Vagina (tissue), 2 donors: ENCODE measurements at regions not wholly inside any gene's neighbourhood (a gene's known extent, or its start where the extent isn't known, plus 50 kb on each side); places are given as distances from the start of the nearest gene placed in this dataset.

Source experiments
- DNase-seq, 2 donors: peaks; one replicate each; pipeline ENCODE4 v3.0.0-alpha.2; 2017; ENCODE audit errors: extremely low spot score in 2 of 2
- H3K27ac ChIP-seq: fragments of 200-600 bp; sonication (generic); one replicate; pipeline ENCODE4 v1.5.1; 2019
- H3K27me3 ChIP-seq: fragments of 200-600 bp; sonication (generic); one replicate; pipeline ENCODE4 v1.5.1; 2019
- H3K36me3 ChIP-seq, 2 donors: fragments of 200-600 bp; sonication (generic); one replicate each; pipeline ENCODE4 v1.5.1; 2017 to 2019
- H3K4me1 ChIP-seq: fragments of 200-600 bp; sonication (generic); one replicate; pipeline ENCODE4 v1.5.1; 2019
- H3K4me3 ChIP-seq, 2 donors: fragments of 200-600 bp; sonication (generic); 1 replicate in 1 of 2; 2 replicates in 1 of 2; pipeline ENCODE4 v1.5.1; 2016 to 2019
- H3K9me3 ChIP-seq: fragments of 200-600 bp; sonication (generic); one replicate; pipeline ENCODE4 v1.5.1; 2019
- CTCF ChIP-seq, 3 experiments: fragments of 450-650 bp in 2 of 3; fragments of 200-600 bp in 1 of 3; sonication (generic) in 1 of 3; IDR thresholded peaks; one replicate each; pipeline ENCODE4 v1.5.1; 2017 to 2019; ENCODE audit warnings: antibody characterized with exemption in 3 of 3, mild to moderate bottlenecking in 2 of 3, moderate library complexity in 2 of 3
- POLR2A ChIP-seq, 2 donors: fragments of 450-650 bp; IDR thresholded peaks; one replicate each; pipeline ENCODE4 v1.6.1; 2017; ENCODE audit warnings: antibody characterized with exemption in 2 of 2, mild to moderate bottlenecking in 2 of 2, moderate library complexity in 2 of 2
- POLR2AphosphoS5 ChIP-seq, 2 donors: sonication (generic); formaldehyde crosslinking; IDR thresholded peaks; one replicate each; pipeline ENCODE4 v1.9.0; 2017; ENCODE audit warnings: antibody characterized with exemption in 2 of 2, mild to moderate bottlenecking in 2 of 2, low read depth in 1 of 2; ENCODE audit not compliant: insufficient read depth in 1 of 2
- intact Hi-C: fragments of 100-400 bp; cut with DNase I; formaldehyde crosslinking; loops from one replicate; pipeline ENCODE4 v1.15.1; 2023

GRCh38 chr12:87612996-87613395, 416.2 kb downstream of the C12orf50 start:
- no peak for DNase-seq
- TF ChIP-seq CTCF (IDR thresholded peaks at IDR 0.05) (no peak), POLR2A (IDR thresholded peaks at IDR 0.05) (no peak), POLR2AphosphoS5 (IDR thresholded peaks at IDR 0.05; ENCODE audit: insufficient read depth in 1 of 2, low read depth in 1 of 2) (no peak)
- Histone ChIP-seq H3K9me3 (no peaks in the 10 kb centered on the region), H3K4me1 (no peaks in the 10 kb centered on the region), H3K27ac (no peak overlapping the region), H3K27me3 (no peaks in the 10 kb centered on the region), H3K36me3 (no peaks in the 10 kb centered on the region), H3K4me3 (no peak overlapping the region)
- intact Hi-C loops = no loop called here

- TF ChIP-seq CTCF (IDR thresholded peaks at IDR 0.05) = no peak
- TF ChIP-seq POLR2AphosphoS5 (IDR thresholded peaks at IDR 0.05; ENCODE audit: insufficient read depth in 1 of 2, low read depth in 1 of 2) = no peak
- TF ChIP-seq POLR2A (IDR thresholded peaks at IDR 0.05) = no peak
- intact Hi-C loops = no loop called here
- Histone ChIP-seq H3K36me3 (no peaks in the 10 kb centered on the region), H3K9me3 (no peaks in the 10 kb centered on the region), H3K27me3 (no peaks in the 10 kb centered on the region), H3K4me1 (no peaks in the 10 kb centered on the region), H3K4me3 (no peak overlapping the region), H3K27ac (no peak overlapping the region)
- DNase-seq = no peak
These were observed 420.9 kb downstream of the C12orf50 start for GRCh38 chr12:87608321-87608720.

- DNase-seq = no peak
- no peaks in the 10 kb centered on the region for H3K27me3 ChIP-seq
- H3K4me1 ChIP-seq = no peaks in the 10 kb centered on the region
- no peak overlapping the region for H3K27ac ChIP-seq
- H3K4me3 ChIP-seq = no peak overlapping the region
- H3K36me3 ChIP-seq = no peaks in the 10 kb centered on the region
- no peaks in the 10 kb centered on the region for H3K9me3 ChIP-seq
- intact Hi-C loops = no loop called here
- TF ChIP-seq POLR2A (IDR thresholded peaks at IDR 0.05) = no peak
- TF ChIP-seq CTCF (IDR thresholded peaks at IDR 0.05) = no peak
- no peak for TF ChIP-seq POLR2AphosphoS5 (IDR thresholded peaks at IDR 0.05; ENCODE audit: insufficient read depth in 1 of 2, low read depth in 1 of 2)
These were observed 425.5 kb downstream of the C12orf50 start for GRCh38 chr12:87603727-87604126.

GRCh38 chr12:87599459-87599858, 429.7 kb downstream of the C12orf50 start:
- H3K9me3 ChIP-seq = no peaks in the 10 kb centered on the region
- H3K27me3 ChIP-seq = no peaks in the 10 kb centered on the region
- no peaks in the 10 kb centered on the region for H3K4me1 ChIP-seq
- no peak for DNase-seq
- no peaks in the 10 kb centered on the region for H3K36me3 ChIP-seq
- no peak for TF ChIP-seq POLR2AphosphoS5 (IDR thresholded peaks at IDR 0.05; ENCODE audit: insufficient read depth in 1 of 2, low read depth in 1 of 2)
- no peak for TF ChIP-seq POLR2A (IDR thresholded peaks at IDR 0.05)
- TF ChIP-seq CTCF (IDR thresholded peaks at IDR 0.05) = no peak
- no peak overlapping the region for H3K27ac ChIP-seq
- intact Hi-C loops = no loop called here
- no peak overlapping the region for H3K4me3 ChIP-seq

GRCh38 chr12:87597114-87597513, 432.1 kb downstream of the C12orf50 start:
- Histone ChIP-seq H3K4me1 (no peaks in the 10 kb centered on the region), H3K27me3 (no peaks in the 10 kb centered on the region), H3K4me3 (no peak overlapping the region), H3K36me3 (no peaks in the 10 kb centered on the region), H3K27ac (no peak overlapping the region), H3K9me3 (no peaks in the 10 kb centered on the region)
- DNase-seq = no peak
- no peak for TF ChIP-seq POLR2A (IDR thresholded peaks at IDR 0.05)
- no peak for TF ChIP-seq CTCF (IDR thresholded peaks at IDR 0.05)
- no peak for TF ChIP-seq POLR2AphosphoS5 (IDR thresholded peaks at IDR 0.05; ENCODE audit: insufficient read depth in 1 of 2, low read depth in 1 of 2)
- intact Hi-C loops = no loop called here
